A673 (cell line): ENCODE measurements at regions not wholly inside any gene's neighbourhood (a gene's known extent, or its start where the extent isn't known, plus 50 kb on each side); places are given as distances from the start of the nearest gene placed in this dataset.

ENCODE experiments used
- BruUV-seq: library from RNA; stranded (reverse); fragments of 400-500 nt; replicated peaks from 2 replicates; lab custom pipeline; 2021; lab: Mats Ljungman, UMichigan
- CTCF ChIA-PET: fragments of 300-600 bp; sonication (Branson Sonifier 250); formaldehyde crosslinking; loops from one replicate; lab custom pipeline; 2022; ENCODE audit warnings: antibody characterized with exemption; lab: Charles Lee
- POLR2A ChIA-PET: fragments of 300-600 bp; sonication (Branson Sonifier 250); formaldehyde crosslinking; loops from one replicate; lab custom pipeline; 2022; ENCODE audit warnings: antibody characterized with exemption; ENCODE audit not compliant: low non-redundant PET; lab: Charles Lee
- DNase-seq: peaks from one replicate; pipeline ENCODE4 v3.0.0-alpha.2; 2015; ENCODE audit warnings: low spot score
- H3K27ac ChIP-seq: fragments of 200-600 bp; sonication (generic); 2 replicates; pipeline ENCODE4 v1.5.1; 2016; ENCODE audit warnings: mixed run types, low read depth, mild to moderate bottlenecking, mixed read lengths, antibody characterized with exemption, low read length; ENCODE audit not compliant: poor library complexity, severe bottlenecking
- H3K27me3 ChIP-seq: fragments of 200-600 bp; sonication (generic); replicated peaks from 2 replicates; pipeline ENCODE4 v1.6.1; 2017; ENCODE audit warnings: mixed run types, low read depth, mild to moderate bottlenecking, mixed read lengths, antibody characterized with exemption, low read length; ENCODE audit not compliant: insufficient read depth, poor library complexity
- H3K36me3 ChIP-seq: fragments of 200-600 bp; sonication (generic); 2 replicates; pipeline ENCODE4 v1.6.1; 2016; ENCODE audit warnings: mixed run types, mild to moderate bottlenecking, mixed read lengths, antibody characterized with exemption, low read length; ENCODE audit not compliant: insufficient read depth, poor library complexity, severe bottlenecking
- H3K4me1 ChIP-seq: fragments of 200-600 bp; sonication (generic); 2 replicates; pipeline ENCODE4 v1.6.1; 2017; ENCODE audit warnings: mixed run types, mild to moderate bottlenecking, mixed read lengths, antibody characterized with exemption, low read length; ENCODE audit not compliant: insufficient read depth, poor library complexity, severe bottlenecking
- H3K4me3 ChIP-seq: fragments of 200-600 bp; sonication (generic); 2 replicates; pipeline ENCODE4 v1.5.1; 2016; ENCODE audit warnings: low read depth, mixed run types, mild to moderate bottlenecking, mixed read lengths, low read length; ENCODE audit not compliant: poor library complexity, severe bottlenecking
- H3K9me3 ChIP-seq: fragments of 200-600 bp; sonication (generic); 2 replicates; pipeline ENCODE4 v1.6.1; 2016; ENCODE audit warnings: mixed run types, low read depth, mild to moderate bottlenecking, mixed read lengths, antibody characterized with exemption, low read length; ENCODE audit not compliant: poor library complexity, severe bottlenecking
- CTCF ChIP-seq: fragments of 300-800, 200-600 bp; sonication (generic); conservative IDR thresholded peaks from 2 replicates; pipeline ENCODE4 v1.5.1; 2017; ENCODE audit warnings: low read depth, mild to moderate bottlenecking, antibody characterized with exemption, low read length, moderate library complexity, mixed read lengths
- EZH2 ChIP-seq: fragments of 200-600 bp; sonication (generic); IDR thresholded peaks from 2 replicates; pipeline ENCODE4 v1.6.1; 2017; ENCODE audit warnings: borderline replicate concordance, low read depth, mild to moderate bottlenecking, mixed read lengths, antibody characterized with exemption, low read length; ENCODE audit not compliant: poor library complexity, severe bottlenecking
- intact Hi-C: fragments of 100-400 bp; cut with micrococcal nuclease; formaldehyde crosslinking; loops from one replicate; pipeline ENCODE4 v1.10.0; 2022; ENCODE audit not compliant: unreplicated experiment

GRCh38 chr4:112865443-112865842, 184.0 kb upstream of the ANK2 start:
- POLR2A ChIA-PET = no interaction called here
- no TSS peak for BruUV-seq
- no peaks in the 10 kb centered on the region for H3K36me3 ChIP-seq
- H3K27me3 ChIP-seq = no peaks in the 10 kb centered on the region
- no peak for TF ChIP-seq EZH2
- TF ChIP-seq CTCF = no peak
- CTCF ChIA-PET = no interaction called here
- peaks cover 22% of the 10 kb centered on the region for H3K4me1 ChIP-seq
- no peak for DNase-seq
- intact Hi-C loops = no loop called here
- H3K4me3 ChIP-seq = no peak overlapping the region
- H3K9me3 ChIP-seq = no peaks in the 10 kb centered on the region
- H3K27ac ChIP-seq = no peak overlapping the region

- H3K27ac ChIP-seq = no peak overlapping the region
- TF ChIP-seq CTCF = no peak
- no peak for TF ChIP-seq EZH2
These were observed 173.1 kb upstream of the ANK2 start for GRCh38 chr4:112876316-112876715.

GRCh38 chr4:112881842-112882241, 167.6 kb upstream of the ANK2 start:
- peak; percentile 48 for DNase-seq
- Histone ChIP-seq H3K36me3 (no peaks in the 10 kb centered on the region), H3K27ac (no peak overlapping the region), H3K27me3 (no peaks in the 10 kb centered on the region), H3K9me3 (no peaks in the 10 kb centered on the region), H3K4me3 (no peak overlapping the region), H3K4me1 (no peaks in the 10 kb centered on the region)
- intact Hi-C loops = no loop called here
- no peak for TF ChIP-seq CTCF
- TF ChIP-seq EZH2 = no peak
- CTCF ChIA-PET = no interaction called here
- POLR2A ChIA-PET = no interaction called here
- BruUV-seq = no TSS peak

More at GRCh38 chr4:112876316-112876715, 173.1 kb upstream of the ANK2 start:
- ChIA-PET CTCF (no interaction called here), POLR2A (no interaction called here)
- no peak for DNase-seq
- no peaks in the 10 kb centered on the region for H3K9me3 ChIP-seq
- BruUV-seq = no TSS peak
- no peaks in the 10 kb centered on the region for H3K36me3 ChIP-seq
- H3K27me3 ChIP-seq = no peaks in the 10 kb centered on the region
- H3K4me1 ChIP-seq = no peaks in the 10 kb centered on the region
- no peak overlapping the region for H3K4me3 ChIP-seq
- intact Hi-C loops = no loop called here
